T47D (cell line): ENCODE measurements at regions not wholly inside any gene's neighbourhood (a gene's known extent, or its start where the extent isn't known, plus 50 kb on each side); places are given as distances from the start of the nearest gene placed in this dataset.

Experiments
- DNase-seq, 2 experiments: peaks; one replicate each; pipeline versions ENCODE4 v3.0.0 to v3.0.0-alpha.2; 2011 to 2012; ENCODE audit warnings: low read depth in 1 of 2, low spot score in 1 of 2
- JUND ChIP-seq: IDR thresholded peaks from 2 replicates; pipeline ENCODE4 v1.6.1; 2012; ENCODE audit warnings: low read depth
- in situ Hi-C: cut with HindIII; loops from 2 replicates; pipeline ENCODE4 v1.10.0; 2016; ENCODE audit warnings: low sequenced_read_pairs, low pct_unique_long_range_greater_than_20kb

DNA sequence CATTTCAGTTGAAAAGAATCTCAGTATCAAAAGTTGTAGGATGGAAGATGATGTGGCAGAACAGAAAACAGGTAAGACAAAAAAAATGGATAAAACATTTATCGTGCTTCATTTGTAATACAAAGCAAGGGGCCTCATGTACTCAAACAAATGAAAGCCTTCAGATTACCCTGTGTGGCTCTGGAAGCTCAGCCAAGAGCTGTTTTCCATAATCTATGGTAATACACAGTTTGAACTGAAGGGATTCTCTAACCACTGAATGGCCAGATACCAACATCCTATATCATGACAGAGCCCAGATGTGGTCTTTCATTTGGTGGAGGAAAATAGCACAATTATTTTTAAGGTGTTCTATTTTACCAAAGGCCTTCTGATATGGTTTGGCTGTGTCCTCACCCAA lies 272.1 kb upstream of the RND3 start:
- in situ Hi-C loops, result no loop called here
- no peak for DNase-seq
- no peak for TF ChIP-seq JUND

GRCh38 chr2:150759106-150759505 lies 271.6 kb upstream of the RND3 start:
- in situ Hi-C loops, result no loop called here
- DNase-seq, result no peak
- TF ChIP-seq JUND, result no peak

DNA sequence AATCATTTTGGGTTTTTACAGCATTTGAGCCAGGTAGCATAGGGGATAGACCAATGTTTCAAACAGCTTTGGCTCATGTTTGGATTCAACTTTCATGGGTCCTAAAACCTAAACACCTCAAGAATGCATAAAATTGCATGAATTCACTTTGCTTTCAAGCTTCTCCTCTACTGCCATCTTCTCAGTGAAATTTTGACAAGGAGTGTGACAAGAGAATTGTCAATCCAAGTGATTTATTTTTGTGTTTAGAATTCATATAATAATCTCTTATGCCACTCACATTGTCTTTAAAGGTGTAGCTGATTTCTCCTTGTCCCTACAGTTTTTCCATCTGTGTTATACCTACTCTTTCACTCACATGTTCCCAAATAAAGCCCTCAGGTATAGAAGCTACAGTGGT lies 264.8 kb upstream of the RND3 start:
- no peak for TF ChIP-seq JUND
- no peak for DNase-seq
- in situ Hi-C loops, result no loop called here

GRCh38 chr2:150750720-150751119 lies 263.3 kb upstream of the RND3 start:
- no peak for TF ChIP-seq JUND
- DNase-seq, result no peak
- in situ Hi-C loops, result no loop called here

DNA sequence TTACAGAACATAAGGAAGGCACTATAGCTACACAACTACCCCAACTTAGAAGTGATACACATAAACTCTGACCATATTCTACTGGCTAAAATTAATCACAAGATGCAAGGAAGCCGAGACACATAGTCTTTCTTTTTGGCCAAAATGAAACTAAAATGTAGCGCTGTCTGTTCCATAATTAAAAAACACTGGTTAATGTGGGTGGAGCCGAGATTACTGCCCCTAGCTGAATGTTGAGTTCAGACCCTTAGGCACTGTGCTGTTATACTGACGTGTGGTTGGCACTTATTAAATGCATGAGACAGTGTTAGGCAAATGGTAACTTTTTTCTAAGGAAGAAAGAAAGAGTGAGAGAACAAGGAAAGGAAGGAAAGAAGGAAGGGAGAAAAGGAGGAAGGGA lies 254.6 kb upstream of the RND3 start:
- no peak for TF ChIP-seq JUND
- in situ Hi-C loops, result no loop called here
- DNase-seq, result no peak

- DNase-seq, result no peak
- TF ChIP-seq JUND, result no peak
- in situ Hi-C loops, result no loop called here
Observed at GRCh38 chr2:150735894-150736498, 248.5 kb upstream of the RND3 start.

GRCh38 chr2:150733051-150733618 lies 245.7 kb upstream of the RND3 start:
- no peak for TF ChIP-seq JUND
- in situ Hi-C loops, result no loop called here
- DNase-seq, result no peak

- TF ChIP-seq JUND, result no peak
- in situ Hi-C loops, result no loop called here
- DNase-seq, result no peak
Observed at GRCh38 chr2:150732491-150732890, 245.0 kb upstream of the RND3 start.

GRCh38 chr2:150732064-150732463 lies 244.6 kb upstream of the RND3 start:
- DNase-seq, result no peak
- no peak for TF ChIP-seq JUND
- in situ Hi-C loops, result no loop called here

DNA sequence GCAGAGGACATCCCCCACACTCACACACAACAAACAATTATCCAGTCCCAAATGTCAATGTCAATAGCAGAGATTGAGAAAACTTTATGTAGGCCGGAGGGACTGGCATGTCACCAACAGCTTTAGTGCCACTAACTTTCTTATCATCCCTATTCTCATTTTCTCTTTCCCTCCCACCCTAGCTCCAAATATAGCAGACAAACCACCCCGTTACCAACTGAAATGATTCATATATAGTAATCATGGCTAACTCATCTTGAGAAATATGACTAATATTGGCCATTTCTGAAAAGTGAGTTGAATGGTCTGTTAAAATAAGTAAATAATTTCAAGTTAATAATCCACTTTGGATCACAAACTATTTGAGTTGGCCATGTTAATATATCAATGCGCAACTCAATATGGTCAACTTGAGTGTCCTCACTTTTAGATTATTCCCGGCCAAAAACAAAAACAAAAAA lies 242.1 kb upstream of the RND3 start:
- no peak for DNase-seq
- no peak for TF ChIP-seq JUND
- in situ Hi-C loops, result no loop called here

DNA sequence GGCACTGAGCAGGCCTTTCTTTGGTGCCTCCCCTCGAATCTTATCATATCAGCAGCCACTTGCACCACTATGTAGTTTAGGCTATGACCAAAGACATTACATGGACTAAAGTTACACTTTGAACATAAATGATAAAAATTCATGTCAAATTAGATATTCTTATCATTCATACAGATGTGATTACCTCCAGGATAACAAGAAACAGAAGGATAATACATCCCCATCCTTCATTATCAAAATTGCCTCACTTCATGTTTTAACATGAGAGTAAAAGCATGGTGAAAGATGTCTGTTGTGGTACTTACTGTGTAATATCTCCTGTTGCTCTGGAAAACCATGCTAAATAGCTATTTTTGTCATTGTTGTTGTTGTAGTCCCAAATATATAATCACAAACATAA lies 230.8 kb upstream of the RND3 start:
- in situ Hi-C loops, result no loop called here
- TF ChIP-seq JUND, result no peak
- DNase-seq, result no peak

DNA sequence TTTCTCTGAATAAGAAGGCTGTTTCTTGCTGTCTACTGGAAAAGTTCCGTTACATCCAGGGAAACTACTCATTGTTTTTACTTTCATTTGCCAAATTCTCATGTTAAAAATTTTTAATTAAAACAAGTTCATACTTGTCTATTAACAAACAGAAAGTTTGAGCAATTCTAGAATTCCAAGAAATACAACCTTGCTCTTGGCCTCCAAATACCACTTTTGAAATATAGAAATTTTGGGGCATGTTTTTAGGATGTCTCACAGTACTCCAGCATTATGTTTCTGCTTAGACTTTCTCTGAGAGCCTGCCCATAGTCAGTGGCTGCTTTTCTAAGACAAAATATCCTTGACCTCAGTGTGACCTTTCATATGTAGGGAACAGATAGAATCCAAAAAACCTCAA lies 228.7 kb upstream of the RND3 start:
- no peak for DNase-seq
- no peak for TF ChIP-seq JUND
- in situ Hi-C loops, result no loop called here

DNA sequence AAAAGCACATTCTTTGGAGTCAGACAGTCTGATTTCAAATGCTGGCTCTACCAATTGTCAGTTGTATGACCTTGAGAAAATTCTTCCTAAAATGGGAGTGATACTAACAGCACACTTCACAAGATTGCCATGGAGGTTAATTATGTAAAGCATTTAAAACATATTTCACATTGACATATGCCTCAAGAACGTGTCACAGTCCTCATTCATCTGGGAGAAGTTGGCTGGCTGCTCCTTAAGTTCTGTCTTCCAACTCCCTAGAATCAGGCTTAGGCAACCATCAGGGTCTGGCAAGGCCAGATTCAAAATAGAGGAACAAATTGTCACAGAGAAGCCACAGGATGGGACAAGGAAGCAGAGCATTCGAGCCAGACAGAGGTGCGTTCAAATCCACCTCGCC lies 228.0 kb upstream of the RND3 start:
- TF ChIP-seq JUND, result no peak
- no peak for DNase-seq
- in situ Hi-C loops, result no loop called here

- TF ChIP-seq JUND, result no peak
- DNase-seq, result peak in 1 of 2 experiments; percentile 21
- in situ Hi-C loops, result no loop called here
Observed at GRCh38 chr2:150710916-150711315, 223.4 kb upstream of the RND3 start.
